GM23338 (cell line): ENCODE measurements at regions not wholly inside any gene's neighbourhood (a gene's known extent, or its start where the extent isn't known, plus 50 kb on each side); places are given as distances from the start of the nearest gene placed in this dataset.
A peak's percentile ranks its signal among the peaks of the same experiment; 100 is the strongest.

Experiments
- ATAC-seq: fragments of 200-7000 bp; cut with Tn5 transposase; 3 replicates; pipeline ENCODE4 v1.9.1; 2020
- DNase-seq: peaks from one replicate; pipeline ENCODE4 v3.0.0-alpha.2; 2015; ENCODE audit warnings: low spot score
- H2AFZ ChIP-seq: fragments of 200-600 bp; sonication (generic); 2 replicates; pipeline ENCODE4 v1.8.0; 2016; ENCODE audit warnings: antibody characterized with exemption, mild to moderate bottlenecking, moderate library complexity
- H3F3A ChIP-seq: fragments of 200-600 bp; sonication (generic); replicated peaks from 2 replicates; pipeline ENCODE4 v1.8.0; 2017; ENCODE audit warnings: antibody characterized with exemption, mixed run types, low read depth
- H3K27ac ChIP-seq: fragments of 200-600 bp; sonication (generic); 2 replicates; pipeline ENCODE4 v1.6.1; 2016; ENCODE audit warnings: low read depth
- H3K27me3 ChIP-seq: fragments of 200-600 bp; sonication (generic); 2 replicates; pipeline ENCODE4 v1.8.0; 2016; ENCODE audit warnings: mild to moderate bottlenecking, mixed run types, moderate library complexity; ENCODE audit not compliant: insufficient read depth
- H3K36me3 ChIP-seq: fragments of 200-600 bp; sonication (generic); 2 replicates; pipeline ENCODE4 v1.8.0; 2016; ENCODE audit warnings: mild to moderate bottlenecking; ENCODE audit not compliant: insufficient read depth
- H3K4me1 ChIP-seq: fragments of 200-600 bp; sonication (generic); 2 replicates; pipeline ENCODE4 v1.8.0; 2016; ENCODE audit warnings: mild to moderate bottlenecking, moderate library complexity; ENCODE audit not compliant: insufficient read depth
- H3K4me2 ChIP-seq: fragments of 200-600 bp; sonication (generic); 2 replicates; pipeline ENCODE4 v1.7.1; 2017; ENCODE audit warnings: mixed run types
- H3K4me3 ChIP-seq: fragments of 200-600 bp; sonication (generic); 2 replicates; pipeline ENCODE4 v1.6.1; 2016; ENCODE audit warnings: mixed run types
- H3K79me2 ChIP-seq: fragments of 200-600 bp; sonication (generic); replicated peaks from 2 replicates; pipeline ENCODE4 v1.8.0; 2017; ENCODE audit warnings: mild to moderate bottlenecking; ENCODE audit not compliant: insufficient read depth
- H3K9me2 ChIP-seq: fragments of 200-600 bp; sonication (generic); 2 replicates; pipeline ENCODE4 v1.8.0; 2017; ENCODE audit not compliant: insufficient read depth
- H4K20me1 ChIP-seq: fragments of 200-600 bp; sonication (generic); replicated peaks from 2 replicates; pipeline ENCODE4 v1.8.0; 2017; ENCODE audit warnings: mild to moderate bottlenecking; ENCODE audit not compliant: insufficient read depth
- H3K27ac Mint-ChIP-seq: 2 replicates; pipeline ENCODE4 v1.8.0; 2020; ENCODE audit warnings: inconsistent platforms, mild to moderate bottlenecking, moderate library complexity, mixed read lengths
- H3K27me3 Mint-ChIP-seq: 3 replicates; pipeline ENCODE4 v1.8.0; 2022; ENCODE audit warnings: low read depth, mild to moderate bottlenecking, moderate library complexity, mixed read lengths, inconsistent platforms; ENCODE audit not compliant: insufficient read depth, poor library complexity
- H3K36me3 Mint-ChIP-seq: 3 replicates; pipeline ENCODE4 v1.8.0; 2021; ENCODE audit warnings: low read depth, mild to moderate bottlenecking, inconsistent platforms, moderate library complexity, mixed read lengths
- H3K4me1 Mint-ChIP-seq: 3 replicates; pipeline ENCODE4 v1.8.0; 2020; ENCODE audit warnings: mild to moderate bottlenecking, inconsistent platforms, mixed read lengths
- H3K4me3 Mint-ChIP-seq: 3 replicates; pipeline ENCODE4 v1.8.0; 2021; ENCODE audit warnings: moderate library complexity, mild to moderate bottlenecking, inconsistent platforms, mixed read lengths
- H3K9me3 Mint-ChIP-seq: 3 replicates; pipeline ENCODE4 v1.8.0; 2020; ENCODE audit warnings: moderate library complexity, mild to moderate bottlenecking, inconsistent platforms, mixed read lengths
- CREB1 ChIP-seq: fragments of 250-450 bp; sonication (Bioruptor Pico); IDR thresholded peaks from 2 replicates; pipeline ENCODE4 v1.5.0; 2020; ENCODE audit warnings: low read depth, mild to moderate bottlenecking, moderate library complexity
- JUNB ChIP-seq: IDR thresholded peaks from one replicate; pipeline ENCODE4 v1.6.1; 2016; ENCODE audit warnings: antibody characterized with exemption; ENCODE audit not compliant: unreplicated experiment
- NANOG ChIP-seq: IDR thresholded peaks from 2 replicates; pipeline ENCODE4 v1.6.1; 2016; ENCODE audit warnings: antibody characterized with exemption, borderline replicate concordance
- POLR2AphosphoS5 ChIP-seq: IDR thresholded peaks from 2 replicates; pipeline ENCODE4 v1.6.1; 2016; ENCODE audit warnings: antibody characterized with exemption, low read depth
- STAT1 ChIP-seq: IDR thresholded peaks from one replicate; pipeline ENCODE4 v1.6.1; 2016; ENCODE audit warnings: antibody characterized with exemption; ENCODE audit not compliant: unreplicated experiment
- TF ChIP-seq, protein P1 (sequence below), 2 experiments: fragments of 200-600 bp in 1 of 2; sonication (generic) in 1 of 2; conservative IDR thresholded peaks; 2 replicates each; pipeline versions ENCODE4 v1.5.1 to v1.6.1; 2016 to 2017; ENCODE audit warnings: antibody characterized with exemption in 2 of 2, low read depth in 2 of 2, mild to moderate bottlenecking in 2 of 2, moderate library complexity in 1 of 2
- TF ChIP-seq, protein P2 (sequence below): IDR thresholded peaks from one replicate; pipeline ENCODE4 v1.6.1; 2018; ENCODE audit warnings: antibody characterized with exemption; ENCODE audit not compliant: unreplicated experiment
- TF ChIP-seq, protein P3 (sequence below): IDR thresholded peaks from 2 replicates; pipeline ENCODE4 v1.6.1; 2016; ENCODE audit warnings: antibody characterized with exemption
- TF ChIP-seq, protein P4 (sequence below): fragments of 250-450 bp; sonication (Bioruptor Pico); IDR thresholded peaks from 2 replicates; pipeline ENCODE4 v1.5.0; 2020; ENCODE audit warnings: mild to moderate bottlenecking, moderate library complexity

DNA sequence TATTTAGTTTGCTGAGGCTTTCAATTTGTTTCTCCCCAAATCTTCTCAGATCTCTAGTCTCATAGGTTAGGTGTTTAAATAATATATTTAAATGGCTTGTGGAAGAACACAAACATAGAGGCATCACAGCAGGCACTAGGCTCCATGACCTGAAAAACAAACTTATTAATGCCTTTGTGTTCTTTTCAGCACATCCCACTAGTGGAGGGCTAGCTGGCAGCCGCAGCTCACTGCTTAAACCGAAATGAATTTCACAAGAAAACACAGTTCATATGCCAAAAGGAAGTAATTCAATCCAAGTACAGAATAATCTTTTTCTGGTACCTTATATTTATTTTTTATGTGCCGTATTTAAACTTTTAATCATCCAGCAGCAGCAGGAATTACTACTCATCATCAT, 382.5 kb downstream of the PLK2 start (continued):
- TF ChIP-seq, protein P1, sequence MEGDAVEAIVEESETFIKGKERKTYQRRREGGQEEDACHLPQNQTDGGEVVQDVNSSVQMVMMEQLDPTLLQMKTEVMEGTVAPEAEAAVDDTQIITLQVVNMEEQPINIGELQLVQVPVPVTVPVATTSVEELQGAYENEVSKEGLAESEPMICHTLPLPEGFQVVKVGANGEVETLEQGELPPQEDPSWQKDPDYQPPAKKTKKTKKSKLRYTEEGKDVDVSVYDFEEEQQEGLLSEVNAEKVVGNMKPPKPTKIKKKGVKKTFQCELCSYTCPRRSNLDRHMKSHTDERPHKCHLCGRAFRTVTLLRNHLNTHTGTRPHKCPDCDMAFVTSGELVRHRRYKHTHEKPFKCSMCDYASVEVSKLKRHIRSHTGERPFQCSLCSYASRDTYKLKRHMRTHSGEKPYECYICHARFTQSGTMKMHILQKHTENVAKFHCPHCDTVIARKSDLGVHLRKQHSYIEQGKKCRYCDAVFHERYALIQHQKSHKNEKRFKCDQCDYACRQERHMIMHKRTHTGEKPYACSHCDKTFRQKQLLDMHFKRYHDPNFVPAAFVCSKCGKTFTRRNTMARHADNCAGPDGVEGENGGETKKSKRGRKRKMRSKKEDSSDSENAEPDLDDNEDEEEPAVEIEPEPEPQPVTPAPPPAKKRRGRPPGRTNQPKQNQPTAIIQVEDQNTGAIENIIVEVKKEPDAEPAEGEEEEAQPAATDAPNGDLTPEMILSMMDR (conservative IDR thresholded peaks at IDR 0.05; ENCODE audit: low read depth in 2 of 2): no peak

DNA sequence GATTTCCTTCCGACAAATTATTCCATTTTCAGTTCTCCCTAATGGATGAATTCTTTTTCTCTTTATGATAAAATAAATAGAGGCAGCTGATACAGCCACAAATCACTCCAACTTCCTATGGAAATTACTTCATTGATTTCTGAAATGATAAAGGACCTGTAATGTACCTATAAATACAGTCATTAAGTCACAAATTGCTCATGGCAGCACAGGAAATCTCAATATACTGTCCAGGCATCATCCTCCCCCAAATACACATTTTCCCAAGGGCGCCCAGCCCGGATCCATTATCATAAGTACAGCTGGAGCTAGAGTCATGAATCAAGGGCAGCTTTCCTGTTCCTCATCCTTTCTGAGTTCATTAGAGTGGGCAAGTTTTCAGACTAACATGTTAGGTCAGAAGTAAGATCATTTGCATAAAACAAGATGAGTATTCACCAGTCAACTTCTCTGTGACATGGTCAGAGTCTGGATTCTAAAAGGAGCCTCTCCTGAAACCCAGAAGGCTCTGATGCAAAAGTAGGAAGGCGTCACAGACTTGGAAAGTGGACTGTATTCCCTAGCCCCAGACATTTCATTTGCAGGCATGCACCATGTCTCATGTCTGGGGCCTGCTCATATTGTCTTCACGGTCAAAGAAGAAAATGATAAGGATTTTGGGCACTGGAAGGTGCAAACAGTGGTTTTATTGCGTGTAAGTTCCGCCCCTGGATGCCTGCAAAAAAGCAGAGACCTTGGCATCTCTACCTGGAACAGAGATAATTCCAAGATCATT, 383.2 kb downstream of the PLK2 start:
- H4K20me1 ChIP-seq: no peaks in the 10 kb centered on the region
- Mint-ChIP-seq H3K4me3 (no peak overlapping the region), H3K9me3 (no peaks in the 10 kb centered on the region), H3K27ac (no peak overlapping the region), H3K4me1 (peaks cover 17% of the 10 kb centered on the region), H3K36me3 (no peaks in the 10 kb centered on the region), H3K27me3 (no peaks in the 10 kb centered on the region)
- no peak overlapping the region for H3K4me2 ChIP-seq
- ATAC-seq: no peak
- H3K4me3 ChIP-seq: no peak overlapping the region
- H3K4me1 ChIP-seq: no peaks in the 10 kb centered on the region; the same call in 1 of the 2 replicates
- peak overlapping the region; percentile 60; the same call in 1 of the 2 replicates for H2AFZ ChIP-seq
- H3K27me3 ChIP-seq: no peaks in the 10 kb centered on the region
- H3K79me2 ChIP-seq: no peaks in the 10 kb centered on the region
- no peaks in the 10 kb centered on the region for H3K9me2 ChIP-seq
- no peak overlapping the region for H3K27ac ChIP-seq
- DNase-seq: no peak
- no peaks in the 10 kb centered on the region for H3K36me3 ChIP-seq
- H3F3A ChIP-seq: no peaks in the 10 kb centered on the region
- no peak for TF ChIP-seq POLR2AphosphoS5
- no peak for TF ChIP-seq STAT1
- TF ChIP-seq CREB1 (CRISPR knock-in tag): no peak
- no peak for TF ChIP-seq NANOG
- TF ChIP-seq JUNB: no peak
- TF ChIP-seq, protein P1 (conservative IDR thresholded peaks at IDR 0.05; ENCODE audit: low read depth in 2 of 2): no peak
- TF ChIP-seq, protein P2, sequence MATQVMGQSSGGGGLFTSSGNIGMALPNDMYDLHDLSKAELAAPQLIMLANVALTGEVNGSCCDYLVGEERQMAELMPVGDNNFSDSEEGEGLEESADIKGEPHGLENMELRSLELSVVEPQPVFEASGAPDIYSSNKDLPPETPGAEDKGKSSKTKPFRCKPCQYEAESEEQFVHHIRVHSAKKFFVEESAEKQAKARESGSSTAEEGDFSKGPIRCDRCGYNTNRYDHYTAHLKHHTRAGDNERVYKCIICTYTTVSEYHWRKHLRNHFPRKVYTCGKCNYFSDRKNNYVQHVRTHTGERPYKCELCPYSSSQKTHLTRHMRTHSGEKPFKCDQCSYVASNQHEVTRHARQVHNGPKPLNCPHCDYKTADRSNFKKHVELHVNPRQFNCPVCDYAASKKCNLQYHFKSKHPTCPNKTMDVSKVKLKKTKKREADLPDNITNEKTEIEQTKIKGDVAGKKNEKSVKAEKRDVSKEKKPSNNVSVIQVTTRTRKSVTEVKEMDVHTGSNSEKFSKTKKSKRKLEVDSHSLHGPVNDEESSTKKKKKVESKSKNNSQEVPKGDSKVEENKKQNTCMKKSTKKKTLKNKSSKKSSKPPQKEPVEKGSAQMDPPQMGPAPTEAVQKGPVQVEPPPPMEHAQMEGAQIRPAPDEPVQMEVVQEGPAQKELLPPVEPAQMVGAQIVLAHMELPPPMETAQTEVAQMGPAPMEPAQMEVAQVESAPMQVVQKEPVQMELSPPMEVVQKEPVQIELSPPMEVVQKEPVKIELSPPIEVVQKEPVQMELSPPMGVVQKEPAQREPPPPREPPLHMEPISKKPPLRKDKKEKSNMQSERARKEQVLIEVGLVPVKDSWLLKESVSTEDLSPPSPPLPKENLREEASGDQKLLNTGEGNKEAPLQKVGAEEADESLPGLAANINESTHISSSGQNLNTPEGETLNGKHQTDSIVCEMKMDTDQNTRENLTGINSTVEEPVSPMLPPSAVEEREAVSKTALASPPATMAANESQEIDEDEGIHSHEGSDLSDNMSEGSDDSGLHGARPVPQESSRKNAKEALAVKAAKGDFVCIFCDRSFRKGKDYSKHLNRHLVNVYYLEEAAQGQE: no peak
- TF ChIP-seq, protein P3, sequence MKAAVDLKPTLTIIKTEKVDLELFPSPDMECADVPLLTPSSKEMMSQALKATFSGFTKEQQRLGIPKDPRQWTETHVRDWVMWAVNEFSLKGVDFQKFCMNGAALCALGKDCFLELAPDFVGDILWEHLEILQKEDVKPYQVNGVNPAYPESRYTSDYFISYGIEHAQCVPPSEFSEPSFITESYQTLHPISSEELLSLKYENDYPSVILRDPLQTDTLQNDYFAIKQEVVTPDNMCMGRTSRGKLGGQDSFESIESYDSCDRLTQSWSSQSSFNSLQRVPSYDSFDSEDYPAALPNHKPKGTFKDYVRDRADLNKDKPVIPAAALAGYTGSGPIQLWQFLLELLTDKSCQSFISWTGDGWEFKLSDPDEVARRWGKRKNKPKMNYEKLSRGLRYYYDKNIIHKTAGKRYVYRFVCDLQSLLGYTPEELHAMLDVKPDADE: no peak
- TF ChIP-seq, protein P4, sequence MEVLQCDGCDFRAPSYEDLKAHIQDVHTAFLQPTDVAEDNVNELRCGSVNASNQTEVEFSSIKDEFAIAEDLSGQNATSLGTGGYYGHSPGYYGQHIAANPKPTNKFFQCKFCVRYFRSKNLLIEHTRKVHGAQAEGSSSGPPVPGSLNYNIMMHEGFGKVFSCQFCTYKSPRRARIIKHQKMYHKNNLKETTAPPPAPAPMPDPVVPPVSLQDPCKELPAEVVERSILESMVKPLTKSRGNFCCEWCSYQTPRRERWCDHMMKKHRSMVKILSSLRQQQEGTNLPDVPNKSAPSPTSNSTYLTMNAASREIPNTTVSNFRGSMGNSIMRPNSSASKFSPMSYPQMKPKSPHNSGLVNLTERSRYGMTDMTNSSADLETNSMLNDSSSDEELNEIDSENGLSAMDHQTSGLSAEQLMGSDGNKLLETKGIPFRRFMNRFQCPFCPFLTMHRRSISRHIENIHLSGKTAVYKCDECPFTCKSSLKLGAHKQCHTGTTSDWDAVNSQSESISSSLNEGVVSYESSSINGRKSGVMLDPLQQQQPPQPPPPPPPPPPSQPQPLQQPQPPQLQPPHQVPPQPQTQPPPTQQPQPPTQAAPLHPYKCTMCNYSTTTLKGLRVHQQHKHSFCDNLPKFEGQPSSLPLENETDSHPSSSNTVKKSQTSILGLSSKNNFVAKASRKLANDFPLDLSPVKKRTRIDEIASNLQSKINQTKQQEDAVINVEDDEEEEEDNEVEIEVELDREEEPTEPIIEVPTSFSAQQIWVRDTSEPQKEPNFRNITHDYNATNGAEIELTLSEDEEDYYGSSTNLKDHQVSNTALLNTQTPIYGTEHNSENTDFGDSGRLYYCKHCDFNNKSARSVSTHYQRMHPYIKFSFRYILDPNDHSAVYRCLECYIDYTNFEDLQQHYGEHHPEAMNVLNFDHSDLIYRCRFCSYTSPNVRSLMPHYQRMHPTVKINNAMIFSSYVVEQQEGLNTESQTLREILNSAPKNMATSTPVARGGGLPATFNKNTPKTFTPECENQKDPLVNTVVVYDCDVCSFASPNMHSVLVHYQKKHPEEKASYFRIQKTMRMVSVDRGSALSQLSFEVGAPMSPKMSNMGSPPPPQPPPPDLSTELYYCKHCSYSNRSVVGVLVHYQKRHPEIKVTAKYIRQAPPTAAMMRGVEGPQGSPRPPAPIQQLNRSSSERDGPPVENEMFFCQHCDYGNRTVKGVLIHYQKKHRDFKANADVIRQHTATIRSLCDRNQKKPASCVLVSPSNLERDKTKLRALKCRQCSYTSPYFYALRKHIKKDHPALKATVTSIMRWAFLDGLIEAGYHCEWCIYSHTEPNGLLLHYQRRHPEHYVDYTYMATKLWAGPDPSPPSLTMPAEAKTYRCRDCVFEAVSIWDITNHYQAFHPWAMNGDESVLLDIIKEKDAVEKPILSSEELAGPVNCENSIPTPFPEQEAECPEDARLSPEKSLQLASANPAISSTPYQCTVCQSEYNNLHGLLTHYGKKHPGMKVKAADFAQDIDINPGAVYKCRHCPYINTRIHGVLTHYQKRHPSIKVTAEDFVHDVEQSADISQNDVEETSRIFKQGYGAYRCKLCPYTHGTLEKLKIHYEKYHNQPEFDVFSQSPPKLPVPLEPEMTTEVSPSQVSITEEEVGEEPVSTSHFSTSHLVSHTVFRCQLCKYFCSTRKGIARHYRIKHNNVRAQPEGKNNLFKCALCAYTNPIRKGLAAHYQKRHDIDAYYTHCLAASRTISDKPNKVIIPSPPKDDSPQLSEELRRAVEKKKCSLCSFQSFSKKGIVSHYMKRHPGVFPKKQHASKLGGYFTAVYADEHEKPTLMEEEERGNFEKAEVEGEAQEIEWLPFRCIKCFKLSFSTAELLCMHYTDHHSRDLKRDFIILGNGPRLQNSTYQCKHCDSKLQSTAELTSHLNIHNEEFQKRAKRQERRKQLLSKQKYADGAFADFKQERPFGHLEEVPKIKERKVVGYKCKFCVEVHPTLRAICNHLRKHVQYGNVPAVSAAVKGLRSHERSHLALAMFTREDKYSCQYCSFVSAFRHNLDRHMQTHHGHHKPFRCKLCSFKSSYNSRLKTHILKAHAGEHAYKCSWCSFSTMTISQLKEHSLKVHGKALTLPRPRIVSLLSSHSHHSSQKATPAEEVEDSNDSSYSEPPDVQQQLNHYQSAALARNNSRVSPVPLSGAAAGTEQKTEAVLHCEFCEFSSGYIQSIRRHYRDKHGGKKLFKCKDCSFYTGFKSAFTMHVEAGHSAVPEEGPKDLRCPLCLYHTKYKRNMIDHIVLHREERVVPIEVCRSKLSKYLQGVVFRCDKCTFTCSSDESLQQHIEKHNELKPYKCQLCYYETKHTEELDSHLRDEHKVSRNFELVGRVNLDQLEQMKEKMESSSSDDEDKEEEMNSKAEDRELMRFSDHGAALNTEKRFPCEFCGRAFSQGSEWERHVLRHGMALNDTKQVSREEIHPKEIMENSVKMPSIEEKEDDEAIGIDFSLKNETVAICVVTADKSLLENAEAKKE (CRISPR knock-in tag): no peak
